ENCODE measurements at regions not wholly inside any gene's neighbourhood (a gene's known extent, or its start where the extent isn't known, plus 50 kb on each side); places are given as distances from the start of the nearest gene placed in this dataset.

- intact Hi-C loops (cut with micrococcal nuclease; ENCODE audit: unreplicated experiment) = no loop called here
- POLR2A ChIA-PET = no interaction called here
- H3K79me2 ChIP-seq (ENCODE audit: insufficient read depth, low read length) = no peaks in the 10 kb centered on the region
- H4K20me1 ChIP-seq (ENCODE audit: insufficient read depth, low read length) = no peaks in the 10 kb centered on the region
- in situ Hi-C loops (cut with HindIII; ENCODE audit: extremely low pct_ligation_motif_present, low pct_unique_long_range_greater_than_20kb) = no loop called here
- H3K36me3 ChIP-seq (replicated peaks in 1 of 2; ENCODE audit: control insufficient read depth in 1 of 2, insufficient read depth in 2 of 2, low read length in 2 of 2) = no peaks in the 10 kb centered on the region
- WGBS (ENCODE audit: low lambda C conversion rate) = 13% methylated on average over 3 of the region's 3 CpGs
- no peak for TF ChIP-seq ZNF530 (CRISPR knock-in tag; IDR thresholded peaks at IDR 0.05; ENCODE audit: low read depth)
- no peak for TF ChIP-seq ZNF225 (CRISPR knock-in tag; IDR thresholded peaks at IDR 0.05)
- no peak for TF ChIP-seq ZNF282 (IDR thresholded peaks at IDR 0.05; ENCODE audit: partially characterized antibody)
- no peak for TF ChIP-seq ZBTB38 (CRISPR knock-in tag; IDR thresholded peaks at IDR 0.05)
- TF ChIP-seq ZNF329 (CRISPR knock-in tag; IDR thresholded peaks at IDR 0.05; ENCODE audit: low read depth) = no peak
- TF ChIP-seq SNRNP70 (IDR thresholded peaks at IDR 0.05; ENCODE audit: low read depth, low read length) = no peak
- TF ChIP-seq NFKBIZ (CRISPR knock-in tag; IDR thresholded peaks at IDR 0.05) = no peak
- H3K9me3 ChIP-seq (ENCODE audit: low read length) = no peaks in the 10 kb centered on the region
- FAIRE-seq = no peak
- no peaks in the 10 kb centered on the region for H3K4me1 ChIP-seq (ENCODE audit: insufficient read depth, low read length)
- H3K4me2 ChIP-seq (ENCODE audit: low read depth, low read length) = no peak overlapping the region
- BruUV-seq (replicated peaks) = no TSS peak
- ATAC-seq = no peak
- H3K4me3 ChIP-seq (replicated peaks in 1 of 3; ENCODE audit: insufficient read depth in 1 of 3, low read depth in 2 of 3, low read length in 3 of 3) = no peak overlapping the region
- no peak overlapping the region for H3K9ac ChIP-seq (ENCODE audit: insufficient read depth, low read depth, low read length)
- CTCF ChIA-PET (ENCODE audit: low intra/inter-chr PET ratio, low total read pairs) = no interaction called here
- no peak for DNase-seq (ENCODE audit: low spot score)
- H3K27me3 ChIP-seq (ENCODE audit: control insufficient read depth in 1 of 2, insufficient read depth in 2 of 2, low read length in 2 of 2) = no peaks in the 10 kb centered on the region; a peak in 3 of 5 replicates
- no peak overlapping the region for H2AFZ ChIP-seq (ENCODE audit: low read length)
- no peak overlapping the region for H3K27ac ChIP-seq (ENCODE audit: extremely low read length, insufficient read depth, low read length)
Observed at GRCh38 chr10:62894156-62894555, 78.0 kb upstream of the EGR2 start.

GRCh38 chr10:62893036-62893435 is 76.9 kb upstream of the EGR2 start:
- 0% methylated on average over 1 of the region's 1 CpG for WGBS (ENCODE audit: low lambda C conversion rate)
- Histone ChIP-seq H3K4me1 (ENCODE audit: insufficient read depth, low read length) (no peaks in the 10 kb centered on the region), H3K4me2 (ENCODE audit: low read depth, low read length) (no peak overlapping the region), H2AFZ (ENCODE audit: low read length) (no peak overlapping the region), H3K9ac (ENCODE audit: insufficient read depth, low read depth, low read length) (no peak overlapping the region), H4K20me1 (ENCODE audit: insufficient read depth, low read length) (no peaks in the 10 kb centered on the region), H3K27me3 (ENCODE audit: control insufficient read depth in 1 of 2, insufficient read depth in 2 of 2, low read length in 2 of 2) (no peaks in the 10 kb centered on the region; a peak in 3 of 5 replicates), H3K27ac (ENCODE audit: extremely low read length, insufficient read depth, low read length) (no peak overlapping the region), H3K36me3 (replicated peaks in 1 of 2; ENCODE audit: control insufficient read depth in 1 of 2, insufficient read depth in 2 of 2, low read length in 2 of 2) (no peaks in the 10 kb centered on the region), H3K4me3 (replicated peaks in 1 of 3; ENCODE audit: insufficient read depth in 1 of 3, low read depth in 2 of 3, low read length in 3 of 3) (no peak overlapping the region), H3K79me2 (ENCODE audit: insufficient read depth, low read length) (no peaks in the 10 kb centered on the region), H3K9me3 (ENCODE audit: low read length) (no peaks in the 10 kb centered on the region)
- TF ChIP-seq NFYB (CRISPR knock-in tag; IDR thresholded peaks at IDR 0.05) (no peak), SAP130 (CRISPR knock-in tag; IDR thresholded peaks at IDR 0.05; ENCODE audit: low read depth) (no peak), MAZ (IDR thresholded peaks at IDR 0.05; ENCODE audit: borderline replicate concordance, low read depth, low read length) (no peak), MAZ (CRISPR knock-in tag; IDR thresholded peaks at IDR 0.05; ENCODE audit: low read depth) (no peak), ZNF547 (CRISPR knock-in tag; IDR thresholded peaks at IDR 0.05) (no peak)
- intact Hi-C loops (cut with micrococcal nuclease; ENCODE audit: unreplicated experiment) (no loop called here), in situ Hi-C loops (cut with HindIII; ENCODE audit: extremely low pct_ligation_motif_present, low pct_unique_long_range_greater_than_20kb) (no loop called here)
- ATAC-seq (no peak), DNase-seq (ENCODE audit: low spot score) (no peak), FAIRE-seq (no peak)
- no TSS peak for BruUV-seq (replicated peaks)
- CTCF ChIA-PET (ENCODE audit: low intra/inter-chr PET ratio, low total read pairs) = no interaction called here
- POLR2A ChIA-PET = no interaction called here
